Tibial nerve (tissue), 4 donors: ENCODE measurements at regions not wholly inside any gene's neighbourhood (a gene's known extent, or its start where the extent isn't known, plus 50 kb on each side); places are given as distances from the start of the nearest gene placed in this dataset.

Experiments used
- CTCF ChIP-seq, 5 experiments: fragments of 200-600 bp in 3 of 5; fragments of 450-650 bp in 2 of 5; sonication (generic) in 3 of 5; IDR thresholded peaks; one replicate each; pipeline ENCODE4 v1.5.1; 2016 to 2019; ENCODE audit warnings: antibody characterized with exemption in 5 of 5, mild to moderate bottlenecking in 3 of 5, moderate library complexity in 2 of 5
- EP300 ChIP-seq, 2 donors: sonication (generic); formaldehyde crosslinking; IDR thresholded peaks; one replicate each; pipeline ENCODE4 v1.6.1; 2017; ENCODE audit warnings: antibody characterized with exemption in 2 of 2, mild to moderate bottlenecking in 1 of 2
- POLR2A ChIP-seq, 2 donors: fragments of 450-650 bp; IDR thresholded peaks; one replicate each; pipeline ENCODE4 v1.6.1; 2017; ENCODE audit warnings: antibody characterized with exemption in 2 of 2, mild to moderate bottlenecking in 2 of 2, moderate library complexity in 2 of 2

GRCh38 chr2:59196491-59196890, 955.4 kb upstream of the FANCL start:
- TF ChIP-seq CTCF (IDR thresholded peaks at IDR 0.05) (no peak), POLR2A (IDR thresholded peaks at IDR 0.05) (no peak), EP300 (IDR thresholded peaks at IDR 0.05) (no peak)
